Peyer's patch (tissue), 4 donors: ENCODE measurements at regions not wholly inside any gene's neighbourhood (a gene's known extent, or its start where the extent isn't known, plus 50 kb on each side); places are given as distances from the start of the nearest gene placed in this dataset.

Experiments used
- POLR2A ChIP-seq, 2 donors: fragments of 450-650 bp; IDR thresholded peaks; one replicate each; pipeline ENCODE4 v1.5.1; 2017; ENCODE audit warnings: antibody characterized with exemption in 2 of 2, mild to moderate bottlenecking in 2 of 2, moderate library complexity in 2 of 2
- TF ChIP-seq, protein P1 (sequence below), 6 experiments: fragments of 450-650 bp in 4 of 6; fragments of 200-600 bp in 2 of 6; sonication (generic) in 1 of 6; IDR thresholded peaks; one replicate each; pipeline ENCODE4 v1.5.1; 2017 to 2019; ENCODE audit warnings: antibody characterized with exemption in 6 of 6, mild to moderate bottlenecking in 3 of 6, moderate library complexity in 1 of 6

DNA sequence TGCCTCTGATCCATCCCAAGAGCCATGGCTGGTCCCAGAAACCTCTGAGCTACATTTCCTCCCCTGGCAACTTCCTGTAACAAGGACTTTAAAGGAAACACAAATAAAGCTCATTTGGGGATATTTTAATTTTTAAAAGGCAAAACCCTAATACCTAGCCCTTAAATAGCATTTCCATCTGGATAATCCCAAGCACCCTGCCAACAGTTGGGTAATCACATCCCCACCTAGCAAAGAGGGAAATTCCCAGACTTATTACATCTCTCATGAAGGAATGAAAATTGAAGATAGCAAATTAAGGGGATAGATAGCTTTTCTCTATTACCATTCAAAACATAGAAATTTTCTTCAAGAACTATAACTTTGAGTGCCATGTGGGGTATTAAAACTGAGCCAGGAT is 213.7 kb upstream of the BMP4 start:
- TF ChIP-seq POLR2A (IDR thresholded peaks at IDR 0.05), result no peak
- TF ChIP-seq, protein P1, sequence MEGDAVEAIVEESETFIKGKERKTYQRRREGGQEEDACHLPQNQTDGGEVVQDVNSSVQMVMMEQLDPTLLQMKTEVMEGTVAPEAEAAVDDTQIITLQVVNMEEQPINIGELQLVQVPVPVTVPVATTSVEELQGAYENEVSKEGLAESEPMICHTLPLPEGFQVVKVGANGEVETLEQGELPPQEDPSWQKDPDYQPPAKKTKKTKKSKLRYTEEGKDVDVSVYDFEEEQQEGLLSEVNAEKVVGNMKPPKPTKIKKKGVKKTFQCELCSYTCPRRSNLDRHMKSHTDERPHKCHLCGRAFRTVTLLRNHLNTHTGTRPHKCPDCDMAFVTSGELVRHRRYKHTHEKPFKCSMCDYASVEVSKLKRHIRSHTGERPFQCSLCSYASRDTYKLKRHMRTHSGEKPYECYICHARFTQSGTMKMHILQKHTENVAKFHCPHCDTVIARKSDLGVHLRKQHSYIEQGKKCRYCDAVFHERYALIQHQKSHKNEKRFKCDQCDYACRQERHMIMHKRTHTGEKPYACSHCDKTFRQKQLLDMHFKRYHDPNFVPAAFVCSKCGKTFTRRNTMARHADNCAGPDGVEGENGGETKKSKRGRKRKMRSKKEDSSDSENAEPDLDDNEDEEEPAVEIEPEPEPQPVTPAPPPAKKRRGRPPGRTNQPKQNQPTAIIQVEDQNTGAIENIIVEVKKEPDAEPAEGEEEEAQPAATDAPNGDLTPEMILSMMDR (IDR thresholded peaks at IDR 0.05), result no peak
